RPMI7951 (cell line): ENCODE measurements at regions not wholly inside any gene's neighbourhood (a gene's known extent, or its start where the extent isn't known, plus 50 kb on each side); places are given as distances from the start of the nearest gene placed in this dataset.

Experiments
- DNase-seq: peaks from one replicate; pipeline ENCODE4 v3.0.0-alpha.2; 2012; ENCODE audit warnings: low read depth

DNA sequence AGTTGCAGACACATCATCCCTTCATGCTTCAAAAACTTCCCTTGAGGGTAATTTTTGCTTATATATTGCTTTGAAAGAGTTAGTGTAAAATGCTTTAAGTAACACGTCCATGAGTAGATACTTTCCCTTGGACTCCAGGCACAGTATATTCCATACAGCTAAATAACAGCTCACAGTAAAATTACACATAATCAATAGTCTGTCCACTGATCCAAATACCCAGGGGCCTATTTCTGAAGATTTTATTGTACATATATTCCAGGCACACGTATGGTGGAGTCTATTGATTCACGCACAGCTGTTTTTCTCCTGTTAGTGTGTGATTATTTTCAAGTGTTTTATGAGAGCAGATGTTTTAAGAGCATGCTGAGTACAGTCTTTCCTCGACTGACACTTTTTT, 223.7 kb upstream of the GRAMD2B start:
- no peak for DNase-seq

DNA sequence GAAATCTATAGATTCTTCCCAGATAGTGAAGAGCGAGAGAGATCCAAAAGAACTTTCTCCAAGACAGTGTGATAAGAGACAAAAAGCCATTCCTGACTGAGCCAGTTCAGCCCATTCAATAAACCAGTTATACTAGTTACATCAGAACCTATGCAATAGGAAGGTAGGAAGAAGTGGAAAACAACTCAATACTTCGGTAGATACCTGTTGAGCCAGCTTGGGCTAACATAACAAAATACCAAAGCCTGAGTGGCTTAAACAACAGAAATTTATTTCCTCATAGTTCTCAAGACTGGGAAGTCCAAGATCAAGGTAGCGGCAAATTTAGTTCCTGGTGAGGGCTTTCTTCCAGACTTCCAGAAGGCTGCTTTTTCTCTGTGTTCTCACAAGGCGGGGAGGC, 214.5 kb upstream of the GRAMD2B start:
- DNase-seq, result no peak

DNA sequence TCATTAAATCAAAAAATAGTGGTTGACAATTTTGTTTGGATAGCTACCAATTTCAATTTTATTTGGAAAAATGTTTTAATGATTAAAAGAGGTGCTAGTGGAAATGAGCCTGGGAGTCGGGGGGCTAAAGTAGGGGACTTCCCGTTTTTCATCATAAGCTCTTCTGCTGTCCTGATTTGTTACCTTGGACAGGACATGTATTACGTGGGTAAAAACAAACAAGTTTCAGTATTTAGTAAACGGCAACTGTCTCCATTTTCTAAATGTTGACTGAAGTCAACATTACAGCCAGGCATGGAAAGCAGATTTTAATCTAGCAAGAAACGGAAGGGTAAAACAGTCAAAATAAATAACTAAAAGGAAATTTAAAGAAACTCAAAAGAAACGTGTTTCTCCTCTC, 212.3 kb upstream of the GRAMD2B start:
- no peak for DNase-seq

DNA sequence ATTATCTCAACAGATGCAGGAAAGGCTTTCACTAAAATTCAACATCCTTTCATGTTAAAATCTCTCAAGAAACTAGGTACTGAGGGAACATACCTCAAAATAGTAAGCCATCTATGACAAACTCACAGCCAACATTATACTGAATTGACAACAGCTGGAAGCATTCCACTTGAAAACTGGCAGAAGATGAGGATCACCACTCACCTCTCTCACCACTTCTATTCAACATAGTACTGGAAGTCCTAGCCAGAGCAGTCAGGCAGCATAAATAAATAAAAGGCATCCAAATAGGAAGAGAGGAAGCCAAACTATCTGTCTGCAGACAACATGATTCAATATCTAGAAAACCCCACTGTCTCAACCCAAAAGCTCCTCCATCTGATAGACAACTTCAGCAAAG, 203.6 kb upstream of the GRAMD2B start:
- DNase-seq, result no peak

DNA sequence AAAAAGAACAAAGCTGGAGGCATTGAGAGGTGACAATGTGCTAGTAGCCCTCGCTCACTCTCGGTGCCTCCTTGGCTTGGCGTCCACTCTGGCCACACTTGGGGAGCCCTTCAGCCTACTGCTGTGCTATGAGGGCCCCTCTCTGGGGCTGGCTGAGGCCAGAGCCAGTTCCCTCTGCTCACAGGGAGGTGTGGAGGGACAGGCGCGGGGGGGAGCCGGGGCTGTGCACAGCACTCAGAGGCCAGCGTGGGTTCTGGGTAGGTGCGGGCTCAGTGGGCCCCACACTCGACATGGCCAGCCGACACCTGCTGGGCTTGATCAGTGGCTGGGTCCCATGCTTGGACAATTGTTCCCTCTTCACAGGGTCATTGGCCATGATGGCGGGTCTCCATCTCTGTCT, 202.5 kb upstream of the GRAMD2B start:
- no peak for DNase-seq

DNA sequence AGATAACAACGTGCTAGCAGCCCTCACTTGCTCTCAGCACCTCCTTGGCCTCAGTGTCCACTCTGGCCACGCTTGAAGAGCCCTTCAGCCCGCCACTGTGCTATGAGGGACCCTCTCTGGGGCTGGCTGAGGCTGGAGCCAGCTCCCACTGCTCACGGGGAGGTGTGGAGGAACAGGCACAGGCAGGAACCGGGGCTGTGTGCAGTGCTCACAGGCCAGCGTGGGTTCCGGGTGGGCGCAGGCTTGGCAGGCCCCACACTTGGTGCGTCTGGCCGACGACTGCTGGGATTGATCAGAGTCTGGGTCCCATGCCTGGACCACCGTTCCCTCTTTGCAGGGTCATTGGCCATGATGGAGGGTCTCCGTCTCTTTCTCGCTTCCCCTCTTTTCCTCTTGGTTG, 194.3 kb upstream of the GRAMD2B start:
- no peak for DNase-seq

DNA sequence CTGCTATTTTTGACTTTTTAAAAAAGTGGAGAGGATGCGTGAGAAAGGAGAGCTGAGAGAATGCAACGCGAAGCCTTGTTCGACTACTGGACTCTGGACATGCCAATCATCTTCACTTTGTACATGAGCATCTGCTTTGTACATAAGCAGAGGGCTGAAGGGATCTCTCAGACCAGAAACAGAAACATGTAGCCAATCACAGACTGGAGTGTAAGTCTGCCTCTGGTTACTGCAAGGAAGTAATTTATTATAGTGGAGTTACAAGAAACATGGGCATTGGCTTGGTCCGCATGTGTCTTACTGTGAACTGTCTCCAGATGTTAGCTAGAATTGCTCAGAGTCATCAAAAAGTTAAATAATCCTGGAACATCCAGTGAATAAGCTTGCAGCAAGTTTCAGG, 190.0 kb upstream of the GRAMD2B start:
- DNase-seq, result peak; percentile 8

DNA sequence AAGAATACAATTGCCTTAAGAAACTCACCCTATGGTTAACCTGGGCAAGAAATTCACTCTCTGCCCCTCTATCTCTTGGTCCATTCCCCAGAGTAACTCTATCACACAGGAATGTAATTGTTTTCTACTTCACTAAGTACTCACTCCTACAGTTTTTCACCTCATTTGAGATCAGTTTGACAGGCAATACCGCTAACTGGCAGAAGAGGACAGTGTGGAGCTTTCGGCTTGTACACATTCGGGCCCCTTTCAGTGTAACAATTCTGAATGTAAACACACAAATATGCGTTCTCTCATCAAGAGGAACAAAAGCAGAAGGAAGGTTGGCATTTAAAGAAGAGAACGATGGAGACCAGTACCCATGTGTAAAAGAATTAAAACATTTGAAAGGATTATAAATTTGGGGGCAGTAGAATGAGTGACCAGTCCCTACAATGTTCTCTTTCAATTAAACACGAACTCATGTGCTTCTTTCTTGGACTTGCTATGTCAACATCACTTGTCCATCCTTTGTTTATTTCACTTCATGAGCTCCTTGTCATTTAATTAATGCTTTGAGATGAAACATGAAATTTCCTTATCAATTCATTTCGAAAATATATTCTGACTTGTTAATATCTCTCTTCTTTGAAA, 188.5 kb upstream of the GRAMD2B start:
- peak; percentile 41 for DNase-seq

DNA sequence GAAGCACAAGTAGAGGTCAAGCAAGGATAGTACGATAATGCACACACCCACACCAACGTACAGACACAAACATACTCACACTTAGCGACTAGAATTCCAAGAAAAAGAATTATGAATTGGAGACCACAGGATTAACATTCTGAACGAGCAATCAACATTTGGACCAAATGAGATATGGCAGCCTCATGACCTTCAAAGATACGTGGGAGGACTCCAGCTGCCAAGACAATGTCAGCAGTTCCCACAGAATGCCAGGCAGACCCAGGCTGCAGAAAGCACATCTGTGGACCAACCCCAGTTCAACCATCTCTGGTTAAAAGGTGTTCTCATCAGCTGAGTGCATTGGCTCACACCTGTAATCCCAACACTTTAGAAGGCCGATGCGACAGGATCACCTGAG, 187.6 kb upstream of the GRAMD2B start:
- no peak for DNase-seq

DNA sequence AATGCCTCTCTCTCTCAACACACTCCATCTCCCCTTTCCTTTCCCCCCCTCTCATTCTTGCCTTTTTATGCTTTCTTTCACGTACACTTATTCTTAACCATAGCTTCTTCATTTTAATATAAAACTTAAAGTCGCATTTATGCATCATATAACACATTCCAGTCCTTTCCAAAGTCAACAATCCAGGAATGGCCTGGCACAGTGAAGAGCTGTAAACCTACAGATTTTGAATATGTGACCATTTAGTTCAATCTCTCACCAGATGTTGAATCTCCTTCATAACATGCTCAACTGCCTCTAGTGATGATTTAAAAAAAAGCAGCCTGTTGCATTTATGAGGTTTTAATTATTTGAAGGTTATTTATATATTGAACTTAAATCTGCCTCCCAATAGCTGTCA, 186.2 kb upstream of the GRAMD2B start:
- no peak for DNase-seq

DNA sequence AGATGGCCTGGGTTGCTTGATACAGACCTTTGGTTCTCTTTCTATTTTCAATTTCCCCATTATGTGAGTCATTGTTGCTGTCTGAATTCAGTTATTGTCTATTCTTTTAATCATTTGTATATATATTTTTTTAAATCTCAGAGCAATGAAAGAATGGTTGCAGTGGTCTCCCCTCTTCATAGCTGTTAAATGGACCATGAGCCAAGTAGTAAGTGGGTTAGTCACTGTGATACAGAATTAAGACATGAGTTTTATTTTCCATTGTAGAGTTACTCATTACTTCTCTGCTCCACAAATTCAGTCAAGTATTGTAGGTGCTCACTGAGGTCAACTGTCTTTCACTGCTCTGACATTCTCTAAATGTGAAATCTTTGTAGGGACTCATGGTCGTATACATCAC, 174.6 kb upstream of the GRAMD2B start:
- no peak for DNase-seq

DNA sequence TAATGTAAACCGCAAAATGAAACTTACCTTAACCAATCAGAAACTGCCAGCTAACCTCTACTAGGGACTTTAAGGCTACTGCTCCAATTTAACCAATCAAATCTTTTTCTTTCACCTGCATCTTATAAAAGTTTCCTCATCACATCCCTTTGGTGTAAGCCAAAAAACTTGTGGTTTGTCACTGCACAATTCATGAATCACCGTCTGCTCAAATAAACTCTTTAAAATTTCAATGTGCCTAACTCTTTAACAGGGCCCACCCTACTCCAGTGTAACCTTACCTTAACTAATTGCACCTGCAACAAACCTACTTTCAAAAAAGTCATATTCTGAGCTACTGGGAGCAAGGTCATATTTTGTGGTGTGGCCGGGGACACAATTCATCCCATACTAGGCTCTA, 172.2 kb upstream of the GRAMD2B start:
- no peak for DNase-seq

DNA sequence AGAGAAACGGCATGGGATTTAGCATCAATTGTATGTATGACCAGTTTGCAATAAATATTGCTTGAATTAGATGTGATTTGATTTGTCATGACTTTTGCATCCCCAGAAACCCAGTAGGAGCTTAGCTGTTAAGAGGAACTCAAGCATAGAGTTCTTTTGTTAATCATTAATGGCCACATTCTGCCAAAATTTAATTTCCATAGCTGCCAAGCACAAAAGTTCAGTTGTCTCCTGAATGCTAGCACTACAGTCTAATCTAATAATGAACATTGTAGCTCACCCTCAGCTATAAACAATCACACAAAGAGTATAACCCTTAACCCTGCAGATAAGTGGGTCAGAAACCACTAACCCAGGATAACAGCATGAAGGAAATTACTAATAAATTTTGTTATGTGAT, 169.8 kb upstream of the GRAMD2B start:
- DNase-seq, result no peak

DNA sequence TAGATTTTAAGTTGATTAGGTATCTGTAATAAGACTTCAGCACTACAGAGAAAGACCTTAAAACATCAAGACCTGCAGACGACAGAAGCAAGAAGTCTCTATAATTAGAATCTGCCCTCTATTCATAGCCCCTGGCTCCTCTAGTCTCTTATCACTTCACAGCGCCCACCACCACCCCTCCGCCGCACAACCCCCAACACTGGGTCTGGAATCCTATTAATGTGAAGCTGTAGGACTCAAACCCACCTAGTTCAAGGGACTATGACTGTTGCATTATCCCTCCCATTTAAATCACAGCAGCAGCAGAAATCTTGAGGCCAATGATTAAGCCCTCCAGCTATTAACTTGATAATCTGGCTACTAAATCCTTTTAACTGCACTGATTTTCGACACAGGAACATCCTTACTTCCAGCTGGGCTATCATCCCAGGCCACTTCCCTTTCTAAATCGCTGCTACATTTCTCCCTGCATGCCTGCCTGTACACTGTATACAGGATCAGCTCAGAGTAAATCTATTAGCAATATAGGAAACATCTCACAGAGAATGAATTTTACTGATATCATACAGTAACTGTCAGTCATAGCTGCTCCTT, 159.5 kb upstream of the GRAMD2B start:
- no peak for DNase-seq

DNA sequence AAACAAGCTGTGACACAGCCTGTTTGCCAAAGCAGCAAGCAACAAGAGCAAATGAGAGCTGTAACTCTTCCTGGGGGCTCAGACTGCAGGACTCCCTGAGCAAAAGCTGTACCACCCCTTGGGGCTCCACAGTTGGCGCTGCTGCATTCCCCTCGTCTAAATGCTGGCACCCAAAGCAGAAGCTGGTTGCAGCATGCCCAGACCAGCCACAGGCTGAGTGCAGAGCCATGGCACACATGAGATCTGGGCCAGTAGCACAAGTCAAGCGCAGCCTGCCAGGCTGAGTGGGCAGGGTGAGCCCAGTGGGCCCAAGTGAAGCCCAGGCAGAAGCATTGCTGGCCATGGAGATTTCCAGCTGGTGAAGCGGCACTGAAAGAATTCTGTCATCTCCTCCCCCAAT, 157.3 kb upstream of the GRAMD2B start:
- DNase-seq, result no peak

DNA sequence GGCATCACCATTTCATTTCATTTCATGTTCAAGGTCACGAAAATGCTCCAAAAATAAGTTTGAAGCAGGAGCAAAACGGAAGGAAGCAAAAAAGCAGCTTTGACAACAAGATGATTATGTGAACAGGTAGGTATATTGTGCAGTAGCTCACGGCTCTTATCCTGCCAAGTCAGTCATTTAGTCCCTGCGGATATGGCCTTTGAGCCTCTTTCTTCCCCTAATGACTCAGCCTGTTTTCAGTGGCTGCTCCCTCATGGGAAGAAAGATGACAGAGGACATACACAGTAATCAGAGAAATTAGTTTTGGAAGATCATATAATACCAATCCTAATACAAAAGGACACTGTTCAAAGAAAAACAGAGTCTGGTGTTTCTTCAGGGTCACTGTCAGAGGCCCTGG, 155.8 kb upstream of the GRAMD2B start:
- peak; percentile 14 for DNase-seq

DNA sequence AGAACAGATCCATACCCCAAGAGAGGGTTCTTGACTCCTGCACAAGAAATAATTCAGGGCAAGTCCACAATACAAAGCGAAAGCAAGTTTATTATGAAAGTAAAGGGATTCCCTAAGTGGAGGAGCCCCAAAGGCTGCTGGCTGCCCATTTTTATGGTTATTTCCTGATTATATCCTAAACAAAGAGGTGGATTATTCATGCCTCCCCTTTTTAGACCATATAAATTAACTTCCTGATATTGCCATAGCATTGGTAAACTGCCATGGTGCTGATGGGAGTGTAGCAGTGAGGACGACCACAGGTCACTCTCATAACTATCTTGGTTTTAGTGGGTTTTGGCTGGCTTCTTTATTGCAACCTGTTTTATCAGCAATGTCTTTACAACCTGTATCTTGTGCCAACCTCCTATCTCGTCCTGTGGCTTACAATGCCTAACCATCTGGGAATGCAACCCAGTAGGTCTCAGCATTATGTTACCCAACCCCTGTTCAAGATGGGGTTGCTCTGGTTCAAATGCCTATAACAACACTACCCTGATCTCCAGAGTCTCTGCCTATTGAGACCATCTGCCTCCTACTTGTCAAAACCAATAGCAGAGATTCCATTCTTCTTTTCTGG, 154.4 kb upstream of the GRAMD2B start:
- no peak for DNase-seq

DNA sequence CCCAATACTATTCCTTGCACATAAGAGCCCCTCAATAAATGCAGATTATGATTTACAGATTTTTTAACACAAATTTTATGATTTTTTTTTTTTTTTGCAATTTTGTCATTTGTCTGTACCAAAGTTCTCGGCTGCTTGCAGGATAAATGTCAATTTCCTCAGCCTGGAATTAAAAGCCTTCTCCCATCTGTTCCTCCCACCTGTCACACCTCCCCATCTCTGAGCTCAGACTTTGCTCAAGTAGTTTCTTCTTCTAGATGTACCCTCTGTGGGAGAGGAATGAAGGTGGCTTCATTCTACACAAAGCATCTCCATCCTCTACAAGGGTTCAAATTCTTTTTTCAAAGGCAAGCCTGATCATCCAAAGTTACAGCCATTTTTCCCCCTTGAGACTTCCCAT, 153.7 kb upstream of the GRAMD2B start:
- DNase-seq, result no peak

DNA sequence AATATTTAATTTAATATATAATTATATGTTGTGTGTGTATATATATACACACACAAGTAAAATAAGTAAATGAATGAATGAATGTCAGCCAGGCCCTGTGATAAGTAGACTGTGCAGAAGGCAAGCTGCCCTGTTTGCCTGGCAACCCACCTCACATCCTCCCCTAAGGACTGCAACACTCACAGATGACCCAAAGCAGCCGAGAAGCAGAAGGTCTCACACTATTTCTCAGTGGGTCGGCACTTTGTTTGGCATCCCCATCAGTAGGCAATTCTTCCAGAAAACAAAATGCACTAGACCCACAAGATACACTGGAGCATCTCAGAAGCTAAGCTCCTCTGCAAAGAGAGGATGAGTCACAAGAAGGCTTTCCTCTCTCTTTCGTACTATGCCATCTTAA, 152.1 kb upstream of the GRAMD2B start:
- DNase-seq, result no peak

DNA sequence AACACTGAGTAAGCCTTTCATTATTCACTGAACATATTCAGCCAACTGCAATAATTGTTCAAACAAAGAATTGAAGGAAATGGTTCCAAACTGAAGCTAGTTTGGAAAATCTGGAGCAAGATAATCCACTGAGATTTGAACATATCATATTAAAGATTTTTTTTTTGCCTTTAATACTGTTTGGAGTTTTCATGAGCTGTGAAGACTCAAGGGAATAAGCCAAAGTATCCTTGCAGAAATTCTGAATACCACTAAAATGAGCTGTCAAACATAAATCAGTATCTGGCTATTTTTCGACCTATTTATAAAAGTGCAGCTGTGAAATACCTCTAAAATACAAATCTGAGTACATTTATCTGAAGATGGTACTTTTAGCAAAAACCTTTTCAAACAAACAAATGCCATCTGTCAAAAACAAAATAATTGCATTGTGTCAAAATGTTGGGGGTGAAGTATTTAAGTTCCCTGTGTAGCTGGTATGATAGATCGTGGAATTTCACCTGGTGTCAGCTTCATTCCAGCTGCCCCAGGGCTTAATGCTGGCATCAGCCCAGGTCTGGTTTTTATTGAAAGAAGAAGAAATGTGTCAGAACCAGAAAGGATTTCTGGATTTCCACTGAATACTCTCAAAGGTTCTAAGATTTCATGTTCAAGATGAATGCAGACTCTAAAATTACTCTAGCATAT, 149.0 kb upstream of the GRAMD2B start:
- DNase-seq, result peak; percentile 21

DNA sequence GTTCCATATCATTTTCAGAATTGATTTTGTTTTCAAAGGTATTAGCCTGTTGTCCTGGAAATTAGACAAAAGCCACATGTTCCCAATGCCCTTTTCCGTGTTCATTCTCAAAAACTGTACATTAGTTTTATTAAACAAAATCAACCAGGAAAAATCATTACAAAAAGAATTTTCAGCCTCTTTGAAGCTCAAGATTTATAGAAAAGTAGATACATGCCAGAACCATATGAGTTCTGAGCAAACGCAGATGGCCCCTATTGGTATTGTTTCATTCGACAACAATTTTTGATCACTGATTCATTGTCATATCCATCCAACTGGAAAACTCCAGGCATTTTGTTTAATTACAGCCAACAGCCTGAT, 148.5 kb upstream of the GRAMD2B start:
- no peak for DNase-seq

DNA sequence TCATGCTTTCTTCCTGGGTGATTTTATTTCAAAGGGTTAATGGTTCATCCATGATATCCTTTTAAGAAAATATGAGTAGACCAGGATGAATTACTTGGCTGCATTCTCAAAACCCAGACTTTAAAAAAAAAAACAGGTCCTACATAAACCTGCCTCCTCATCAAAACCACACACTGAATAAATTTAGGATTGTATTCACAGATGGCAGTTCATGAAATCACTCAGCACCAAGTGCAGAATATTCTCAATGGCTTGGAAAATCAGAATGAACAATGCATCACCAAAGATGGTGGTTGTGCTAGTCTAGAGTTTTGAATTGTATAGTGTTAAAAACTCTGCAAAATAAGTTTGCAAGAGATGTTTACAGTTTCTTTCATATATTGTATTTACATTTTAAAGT, 145.4 kb upstream of the GRAMD2B start:
- no peak for DNase-seq

DNA sequence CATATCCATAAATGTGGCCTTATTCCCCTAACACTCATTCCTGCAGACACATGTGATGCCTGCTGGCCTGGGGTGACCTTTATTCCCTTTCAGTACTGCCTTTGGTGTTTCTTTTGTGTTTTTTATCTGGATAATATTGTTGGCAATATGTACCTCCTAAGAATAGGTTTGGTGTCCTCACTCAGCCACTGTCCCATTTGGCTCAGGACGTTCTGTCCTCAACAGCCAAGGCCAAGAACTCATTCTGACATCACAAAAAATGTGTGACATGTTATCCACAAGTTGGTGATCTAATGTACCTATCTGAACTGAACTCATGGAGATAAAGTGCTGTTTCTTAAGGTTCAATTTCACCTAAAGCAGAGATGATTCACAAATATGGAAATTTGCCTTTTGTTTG, 142.9 kb upstream of the GRAMD2B start:
- DNase-seq, result no peak
